ENCODE measurements at regions not wholly inside any gene's neighbourhood (a gene's known extent, or its start where the extent isn't known, plus 50 kb on each side); places are given as distances from the start of the nearest gene placed in this dataset.

- TF ChIP-seq HDGF (IDR thresholded peaks at IDR 0.05; ENCODE audit: borderline replicate concordance): no peak
- TF ChIP-seq FOXK2 (IDR thresholded peaks at IDR 0.05): no peak
- no peak for TF ChIP-seq CTBP1 (IDR thresholded peaks at IDR 0.05; ENCODE audit: borderline replicate concordance)
- TF ChIP-seq SP1 (IDR thresholded peaks at IDR 0.05): no peak
- no peak for TF ChIP-seq ELF4 (IDR thresholded peaks at IDR 0.05)
- TF ChIP-seq FOXA1 (IDR thresholded peaks at IDR 0.05): no peak
- TF ChIP-seq TARDBP (IDR thresholded peaks at IDR 0.05): no peak
- no peak for TF ChIP-seq SUZ12 (IDR thresholded peaks at IDR 0.05)
- no peak for TF ChIP-seq BHLHE40 (IDR thresholded peaks at IDR 0.05; ENCODE audit: borderline replicate concordance)
- TF ChIP-seq ZNF384 (IDR thresholded peaks at IDR 0.05): no peak
- TF ChIP-seq ARNT (IDR thresholded peaks at IDR 0.05): no peak
- no peak for TF ChIP-seq PKNOX1 (IDR thresholded peaks at IDR 0.05)
- no peak for TF ChIP-seq L3MBTL2 (conservative IDR thresholded peaks at IDR 0.05)
Observed at GRCh38 chr10:113453351-113453750, 99.5 kb upstream of the HABP2 start.

Measured in HEK293T (cell line).